NCI-H226 (cell line): ENCODE measurements at regions not wholly inside any gene's neighbourhood (a gene's known extent, or its start where the extent isn't known, plus 50 kb on each side); places are given as distances from the start of the nearest gene placed in this dataset.
A peak's percentile ranks its signal among the peaks of the same experiment; 100 is the strongest.
"Not testable (repeated sequence)": the region's sequence is repeated elsewhere in the genome, so short reads cannot be mapped to it uniquely, and the experiment has no call there.

ENCODE experiments used
- DNase-seq: peaks from one replicate; pipeline ENCODE4 v3.0.0-alpha.2; 2015

GRCh38 chr11:64428693-64429092 lies 69.7 kb downstream of the RPS6KA4 start:
- DNase-seq, result no peak

GRCh38 chr11:64429970-64430369 lies 71.0 kb downstream of the RPS6KA4 start:
- no peak for DNase-seq

- no peak for DNase-seq
Observed at GRCh38 chr11:64430645-64431044, 71.7 kb downstream of the RPS6KA4 start.

GRCh38 chr11:64436000-64436399 lies 77.0 kb downstream of the RPS6KA4 start:
- no peak for DNase-seq

- no peak for DNase-seq
Observed at GRCh38 chr11:64437426-64437825, 78.5 kb downstream of the RPS6KA4 start.

- DNase-seq, result no peak
Observed at GRCh38 chr11:64438986-64439771, 80.2 kb downstream of the RPS6KA4 start.

- not testable (repeated sequence) for DNase-seq
Observed at GRCh38 chr11:64439772-64440491, 81.0 kb downstream of the RPS6KA4 start.

- DNase-seq, result no peak
Observed at GRCh38 chr11:64441127-64441526, 82.2 kb downstream of the RPS6KA4 start.

GRCh38 chr11:64443001-64443400 lies 84.0 kb downstream of the RPS6KA4 start:
- no peak for DNase-seq

GRCh38 chr11:64444838-64445441 lies 86.0 kb downstream of the RPS6KA4 start:
- DNase-seq, result peak; percentile 7

- DNase-seq, result no peak
Observed at GRCh38 chr11:64445651-64446050, 86.7 kb downstream of the RPS6KA4 start.

- no peak for DNase-seq
Observed at GRCh38 chr11:64447831-64448598, 89.1 kb downstream of the RPS6KA4 start.

GRCh38 chr11:64448599-64449380 lies 89.8 kb downstream of the RPS6KA4 start:
- DNase-seq, result peak; percentile 72

GRCh38 chr11:64449381-64450167 lies 90.6 kb downstream of the RPS6KA4 start:
- peak; percentile 61 for DNase-seq

GRCh38 chr11:64450168-64450560 lies 91.2 kb downstream of the RPS6KA4 start:
- no peak for DNase-seq

GRCh38 chr11:64451856-64452255 lies 92.9 kb downstream of the RPS6KA4 start:
- DNase-seq, result no peak

GRCh38 chr11:64453466-64453865 lies 94.5 kb downstream of the RPS6KA4 start:
- DNase-seq, result no peak

- no peak for DNase-seq
Observed at GRCh38 chr11:64455456-64456261, 96.7 kb downstream of the RPS6KA4 start.

GRCh38 chr11:64456509-64457320 lies 97.8 kb downstream of the RPS6KA4 start:
- no peak for DNase-seq
